SK-MEL-5 (cell line): ENCODE measurements at regions not wholly inside any gene's neighbourhood (a gene's known extent, or its start where the extent isn't known, plus 50 kb on each side); places are given as distances from the start of the nearest gene placed in this dataset.

Experiments
- DNase-seq: peaks from one replicate; pipeline ENCODE4 v3.0.0-alpha.2; 2016; ENCODE audit warnings: low read depth, low spot score
- in situ Hi-C: cut with HindIII; loops from 2 replicates; pipeline ENCODE4 v1.10.0; 2016; ENCODE audit warnings: low sequenced_read_pairs, high pct_unique_total_duplicates, low pct_unique_long_range_greater_than_20kb

GRCh38 chr14:86481104-86481503 lies 951.2 kb downstream of the FLRT2 start:
- no peak for DNase-seq
- in situ Hi-C loops, result no loop called here

DNA sequence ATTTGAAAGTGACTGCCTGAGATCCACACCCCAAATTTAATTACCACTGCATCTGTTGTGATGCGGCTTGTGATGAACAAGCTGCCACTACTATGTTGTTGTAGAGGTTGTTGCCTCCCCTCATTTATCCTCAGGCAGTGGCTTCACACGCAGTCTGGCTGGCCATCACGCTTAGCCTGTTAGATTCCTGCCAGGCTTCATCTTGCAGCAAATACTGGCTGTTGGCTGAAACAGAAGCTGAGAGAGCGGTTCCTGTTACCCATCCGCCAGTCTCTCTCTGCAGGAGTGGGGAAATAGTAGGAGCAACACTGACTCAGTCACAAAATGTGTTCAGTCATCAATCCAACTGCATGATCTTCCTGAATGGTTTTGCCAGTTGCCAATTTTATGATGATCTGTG lies 934.4 kb downstream of the FLRT2 start:
- no peak for DNase-seq

DNA sequence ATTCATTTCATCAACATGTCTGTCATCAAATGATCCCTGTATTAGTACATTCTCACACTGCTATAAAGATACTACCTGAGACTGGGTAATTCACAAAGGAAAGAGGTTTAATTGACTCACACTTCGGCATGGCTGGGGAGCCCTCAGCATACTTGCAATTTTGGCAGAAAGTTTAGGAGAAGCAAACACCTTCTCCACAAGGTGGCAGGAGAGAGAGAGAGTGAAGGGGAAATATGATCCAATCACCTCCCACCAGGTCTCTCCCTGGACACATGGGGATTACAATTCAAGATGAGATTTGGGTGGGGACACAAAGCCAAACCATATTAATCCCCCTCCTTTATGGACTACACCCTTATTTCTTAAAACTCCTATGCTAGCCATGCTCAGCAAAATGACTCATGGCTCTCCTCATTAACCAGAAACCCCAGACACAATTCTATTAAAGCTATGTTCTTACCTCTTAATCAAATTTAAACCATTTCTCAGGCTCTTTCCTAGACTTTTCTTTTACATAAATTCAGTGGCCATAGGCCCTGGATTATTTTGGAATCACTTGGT lies 932.3 kb downstream of the FLRT2 start:
- in situ Hi-C loops, result no loop called here
- DNase-seq, result peak; percentile 59

More for the DNA sequence above, 934.4 kb downstream of the FLRT2 start:
- in situ Hi-C loops, result no loop called here

DNA sequence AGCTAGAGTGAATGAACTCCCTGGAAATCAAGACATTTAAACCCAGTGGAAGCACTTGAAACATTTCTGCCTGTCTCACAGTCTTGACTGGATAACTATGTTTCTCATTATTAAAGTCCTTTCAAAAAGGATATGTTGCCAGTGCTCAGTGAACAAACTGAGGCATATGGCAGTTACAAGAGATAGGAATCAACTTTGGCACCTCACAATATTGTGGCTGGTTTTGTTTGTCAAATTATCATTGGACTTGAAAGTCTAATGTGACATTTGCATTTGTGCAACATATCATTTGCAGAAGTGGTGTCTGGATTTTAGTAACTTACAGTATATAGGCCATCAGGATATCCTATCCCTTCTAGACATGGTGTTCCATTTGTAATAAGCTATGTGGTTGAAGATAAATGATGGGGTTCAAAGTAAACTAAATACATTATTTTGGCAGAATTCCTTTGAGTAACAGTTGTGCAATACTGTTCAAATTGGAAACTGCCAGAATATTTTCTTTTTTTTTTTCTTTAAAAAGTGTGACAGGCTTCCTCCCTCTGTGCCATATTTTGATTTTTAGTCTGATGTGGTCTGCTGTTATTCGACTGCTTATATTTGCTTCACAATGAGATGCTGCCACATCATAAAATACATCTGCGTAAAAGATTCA lies 927.7 kb downstream of the FLRT2 start:
- in situ Hi-C loops, result no loop called here
- DNase-seq, result no peak

- in situ Hi-C loops, result no loop called here
- DNase-seq, result no peak
Measured at GRCh38 chr14:86450085-86450484, 920.1 kb downstream of the FLRT2 start.

GRCh38 chr14:86442135-86442534 lies 912.2 kb downstream of the FLRT2 start:
- in situ Hi-C loops, result no loop called here
- peak; percentile 6 for DNase-seq

DNA sequence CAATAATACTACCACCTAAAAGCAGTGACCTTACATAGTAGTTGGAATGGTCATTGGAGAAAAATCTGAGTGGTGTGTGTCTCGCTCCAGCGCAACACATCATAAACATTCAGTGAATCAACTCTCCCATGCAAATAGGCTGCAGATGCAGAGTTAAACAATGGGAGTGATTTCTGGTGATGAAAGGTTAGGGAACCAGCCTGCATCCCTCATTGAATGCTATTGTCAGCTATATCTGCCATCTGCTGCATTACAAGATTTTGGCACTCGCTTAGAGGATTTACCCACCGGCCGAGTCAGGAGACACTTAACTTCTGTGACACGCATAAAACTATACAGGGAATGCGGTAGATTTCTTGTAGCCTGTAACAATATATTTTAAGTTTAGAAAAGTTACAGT lies 900.9 kb downstream of the FLRT2 start:
- in situ Hi-C loops, result no loop called here
- no peak for DNase-seq

- DNase-seq, result no peak
- in situ Hi-C loops, result no loop called here
Measured at GRCh38 chr14:86423214-86423613, 893.3 kb downstream of the FLRT2 start.

DNA sequence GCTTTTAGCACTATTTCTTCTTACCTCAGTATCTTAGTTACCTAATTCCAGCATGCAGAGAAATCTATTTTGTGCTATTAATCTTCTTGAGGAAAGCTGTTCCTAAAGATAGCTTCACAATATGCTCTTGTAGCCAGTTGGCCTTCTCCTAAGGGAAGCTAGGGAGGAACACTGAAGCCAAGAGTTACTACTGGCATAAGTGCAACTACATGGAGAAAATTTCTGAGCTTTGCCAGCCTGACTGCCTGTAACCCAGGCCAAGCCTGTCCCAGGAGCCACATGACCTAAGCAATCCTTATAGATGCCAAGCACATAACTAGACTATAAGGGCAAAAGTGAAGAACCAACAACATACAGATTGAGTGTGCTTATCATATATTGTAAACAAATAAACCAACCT lies 890.2 kb downstream of the FLRT2 start:
- in situ Hi-C loops, result no loop called here
- no peak for DNase-seq

DNA sequence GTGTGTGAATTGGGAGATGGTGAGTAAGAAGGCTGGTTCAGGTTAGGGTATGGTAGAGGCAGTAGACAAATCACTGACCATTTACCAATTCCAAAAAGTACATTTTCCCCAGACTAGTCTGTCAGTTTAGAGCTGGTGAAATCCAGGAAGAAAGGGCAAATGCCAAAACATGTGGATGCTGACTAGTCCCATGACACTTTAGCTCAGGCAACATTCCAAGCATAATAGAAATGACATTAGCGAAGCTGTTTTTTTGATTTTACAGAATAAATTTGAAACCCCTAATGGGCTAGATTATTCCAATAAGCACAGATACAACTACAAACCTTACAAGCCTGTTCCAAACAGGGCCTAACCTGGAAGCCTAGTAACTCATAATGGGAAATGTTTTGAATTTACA lies 884.2 kb downstream of the FLRT2 start:
- no peak for DNase-seq
- in situ Hi-C loops, result no loop called here

DNA sequence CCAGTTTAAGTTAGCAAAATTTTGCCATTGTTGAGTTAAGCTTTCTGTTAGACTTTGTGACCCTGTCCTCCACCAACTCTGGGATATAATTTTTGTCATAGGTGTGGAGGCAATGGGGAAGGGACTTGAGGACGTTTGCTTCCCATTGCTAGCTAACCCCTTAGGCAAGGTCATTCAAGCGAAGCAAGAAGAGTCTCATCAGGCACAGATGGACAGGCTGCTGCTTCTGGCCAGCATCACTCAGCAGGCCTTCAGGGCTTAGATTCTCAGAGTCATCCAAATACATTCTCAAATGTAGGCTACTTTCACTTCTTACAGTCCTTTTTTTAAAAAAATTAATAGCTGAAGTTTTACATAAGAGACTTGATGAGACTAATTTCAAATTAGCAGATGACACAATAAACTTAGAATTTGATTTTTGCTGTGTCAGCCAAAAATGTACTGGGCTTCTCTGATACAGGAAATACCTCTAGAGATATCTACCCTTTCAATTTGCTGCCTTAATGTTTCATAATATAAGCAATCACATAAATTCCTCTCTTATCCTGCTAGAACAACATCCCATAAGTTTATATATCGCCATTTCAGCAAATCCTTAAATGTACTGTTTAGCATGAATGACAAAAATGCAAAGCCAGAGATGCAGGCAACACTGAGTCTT lies 875.2 kb downstream of the FLRT2 start:
- no peak for DNase-seq
- in situ Hi-C loops, result no loop called here

GRCh38 chr14:86404425-86404824 lies 874.5 kb downstream of the FLRT2 start:
- in situ Hi-C loops, result no loop called here
- no peak for DNase-seq

- in situ Hi-C loops, result no loop called here
- no peak for DNase-seq
Measured at GRCh38 chr14:86402545-86402944, 872.6 kb downstream of the FLRT2 start.

DNA sequence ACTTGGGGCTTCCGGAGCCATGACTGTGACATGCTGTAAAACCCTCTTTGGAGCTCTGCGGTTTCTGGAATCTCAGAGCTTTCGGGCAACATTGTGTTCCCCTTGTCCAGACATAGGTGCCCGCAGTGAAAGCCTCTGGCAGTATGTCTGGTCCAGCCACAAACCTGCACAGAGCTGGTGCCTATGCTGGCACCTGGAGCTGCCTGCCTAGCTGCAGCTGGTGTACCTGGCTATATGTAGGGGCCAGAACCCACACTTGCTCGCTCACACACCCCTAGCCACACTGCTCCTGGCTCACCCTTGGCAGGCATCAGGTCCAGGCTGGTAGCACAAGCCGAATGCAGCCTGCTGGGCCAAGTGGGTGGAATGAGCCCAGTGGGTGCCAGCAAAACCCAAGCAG lies 861.1 kb downstream of the FLRT2 start:
- in situ Hi-C loops, result no loop called here
- DNase-seq, result no peak

- in situ Hi-C loops, result no loop called here
- DNase-seq, result no peak
Measured at GRCh38 chr14:86388216-86388615, 858.3 kb downstream of the FLRT2 start.

DNA sequence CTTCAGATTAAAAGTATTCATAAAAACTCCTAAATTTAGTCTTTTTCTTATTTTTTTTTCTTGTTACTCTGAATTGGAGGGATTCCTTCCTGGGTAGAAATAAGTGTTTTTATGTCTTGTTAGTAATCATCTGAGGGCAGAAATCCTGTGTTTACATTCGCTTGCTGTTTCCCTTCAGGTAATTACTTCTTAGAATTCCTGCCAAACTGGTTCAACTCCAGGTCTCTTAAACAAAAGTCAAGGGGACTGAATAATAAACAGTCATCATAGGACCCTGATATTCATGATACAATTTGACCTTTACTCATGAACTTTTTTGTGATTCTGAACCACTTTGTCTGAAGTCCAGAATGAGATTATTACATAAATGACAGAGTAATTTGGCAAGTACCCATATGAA lies 843.9 kb downstream of the FLRT2 start:
- no peak for DNase-seq
- in situ Hi-C loops, result no loop called here

GRCh38 chr14:86372402-86372801 lies 842.5 kb downstream of the FLRT2 start:
- in situ Hi-C loops, result no loop called here
- DNase-seq, result no peak

GRCh38 chr14:86364634-86365033 lies 834.7 kb downstream of the FLRT2 start:
- in situ Hi-C loops, result no loop called here
- no peak for DNase-seq

DNA sequence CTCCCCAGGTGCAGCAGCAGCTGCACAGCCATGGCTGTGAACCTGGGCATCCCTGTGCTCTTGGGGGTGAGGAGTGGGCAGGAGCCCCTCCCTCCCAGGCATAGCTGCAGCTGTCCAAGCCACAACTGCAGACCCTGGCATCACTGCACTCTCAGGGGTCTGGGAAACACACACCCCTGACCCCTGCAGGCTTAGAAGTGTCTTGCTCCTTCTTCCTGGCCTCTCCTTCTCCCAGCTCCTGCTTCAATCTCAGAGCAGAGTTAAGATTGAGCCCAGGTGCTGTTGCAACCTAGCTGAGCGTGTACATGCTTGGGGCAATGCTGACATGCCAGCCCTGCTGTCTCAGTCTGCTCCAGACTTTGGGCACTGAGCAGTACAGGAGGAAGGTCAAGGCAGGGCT lies 833.6 kb downstream of the FLRT2 start:
- in situ Hi-C loops, result no loop called here
- DNase-seq, result no peak
